Prostate gland (tissue), 2 donors: ENCODE measurements at regions not wholly inside any gene's neighbourhood (a gene's known extent, or its start where the extent isn't known, plus 50 kb on each side); places are given as distances from the start of the nearest gene placed in this dataset.

Source experiments
- DNase-seq: peaks from one replicate; pipeline ENCODE4 v3.0.0-alpha.2; 2019; ENCODE audit warnings: low spot score
- H3K27ac ChIP-seq, 2 donors: fragments of 200-600 bp; sonication (generic); 2 replicates each; pipeline ENCODE4 v1.5.1; 2017 to 2019
- H3K27me3 ChIP-seq: fragments of 200-600 bp; sonication (generic); replicated peaks from 2 replicates; pipeline ENCODE4 v1.5.1; 2019; ENCODE audit not compliant: insufficient read depth
- H3K36me3 ChIP-seq, 2 donors: fragments of 200-600 bp; sonication (generic); 1 replicate in 1 of 2; 2 replicates in 1 of 2; pipeline versions ENCODE4 v1.5.1 to v1.8.1; 2017 to 2019
- H3K4me1 ChIP-seq: fragments of 200-600 bp; sonication (generic); replicated peaks from 2 replicates; pipeline ENCODE4 v1.5.1; 2019
- H3K4me3 ChIP-seq, 2 donors: fragments of 200-600 bp; sonication (generic); 2 replicates each; pipeline ENCODE4 v1.5.1; 2017 to 2019
- H3K9me3 ChIP-seq: fragments of 200-600 bp; sonication (generic); 2 replicates; pipeline ENCODE4 v1.5.1; 2017
- POLR2A ChIP-seq: fragments of 450-650 bp; IDR thresholded peaks from one replicate; pipeline ENCODE4 v1.6.1; 2016; ENCODE audit warnings: antibody characterized with exemption, mild to moderate bottlenecking
- POLR2AphosphoS5 ChIP-seq: sonication (generic); formaldehyde crosslinking; IDR thresholded peaks from one replicate; pipeline ENCODE4 v1.6.1; 2017; ENCODE audit warnings: antibody characterized with exemption
- WGBS: methylation state at CpG from one replicate; pipeline ENCODE4 v1.1.5; 2018; 5-methylcytosine and 5-hydroxymethylcytosine counted together
- intact Hi-C: fragments of 100-400 bp; cut with DNase I; formaldehyde crosslinking; loops from one replicate; pipeline ENCODE4 v1.14.2; 2022
- TF ChIP-seq, protein P1 (sequence below), 4 experiments: fragments of 200-600 bp in 2 of 4; fragments of 450-650 bp in 2 of 4; sonication (generic) in 2 of 4; IDR thresholded peaks; 1 replicate in 3 of 4; 2 replicates in 1 of 4; pipeline ENCODE4 v1.5.1; 2016 to 2019; ENCODE audit warnings: antibody characterized with exemption in 4 of 4, mild to moderate bottlenecking in 2 of 4, moderate library complexity in 2 of 4

DNA sequence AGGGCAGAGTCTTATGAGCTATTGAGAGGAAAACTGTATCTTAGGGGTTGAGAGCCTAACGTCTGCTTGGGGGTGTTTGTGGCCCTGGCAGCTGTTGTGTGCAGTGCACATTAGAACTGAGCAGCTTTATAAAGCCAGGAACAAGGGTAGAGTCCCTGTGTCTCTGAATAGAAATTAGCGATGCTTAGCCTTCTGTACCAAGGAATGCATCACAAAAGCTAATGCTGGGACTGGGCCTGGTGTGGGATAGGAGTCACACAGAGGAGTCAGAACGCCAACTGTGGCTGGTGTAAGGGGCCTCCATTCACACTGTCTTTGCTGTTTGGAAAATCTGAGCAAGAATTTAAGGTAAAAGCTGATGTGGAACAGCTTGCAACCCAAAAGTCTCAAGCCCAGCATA lies 283.2 kb downstream of the SOX11 start:
- Histone ChIP-seq H3K36me3 (no peaks in the 10 kb centered on the region), H3K9me3 (no peaks in the 10 kb centered on the region), H3K4me1 (no peaks in the 10 kb centered on the region), H3K27ac (no peak overlapping the region), H3K4me3 (no peak overlapping the region), H3K27me3 (no peaks in the 10 kb centered on the region)
- no peak for DNase-seq
- WGBS, result 77% methylated on average over 3 of the region's 3 CpGs
- no peak for TF ChIP-seq POLR2A
- TF ChIP-seq, protein P1, sequence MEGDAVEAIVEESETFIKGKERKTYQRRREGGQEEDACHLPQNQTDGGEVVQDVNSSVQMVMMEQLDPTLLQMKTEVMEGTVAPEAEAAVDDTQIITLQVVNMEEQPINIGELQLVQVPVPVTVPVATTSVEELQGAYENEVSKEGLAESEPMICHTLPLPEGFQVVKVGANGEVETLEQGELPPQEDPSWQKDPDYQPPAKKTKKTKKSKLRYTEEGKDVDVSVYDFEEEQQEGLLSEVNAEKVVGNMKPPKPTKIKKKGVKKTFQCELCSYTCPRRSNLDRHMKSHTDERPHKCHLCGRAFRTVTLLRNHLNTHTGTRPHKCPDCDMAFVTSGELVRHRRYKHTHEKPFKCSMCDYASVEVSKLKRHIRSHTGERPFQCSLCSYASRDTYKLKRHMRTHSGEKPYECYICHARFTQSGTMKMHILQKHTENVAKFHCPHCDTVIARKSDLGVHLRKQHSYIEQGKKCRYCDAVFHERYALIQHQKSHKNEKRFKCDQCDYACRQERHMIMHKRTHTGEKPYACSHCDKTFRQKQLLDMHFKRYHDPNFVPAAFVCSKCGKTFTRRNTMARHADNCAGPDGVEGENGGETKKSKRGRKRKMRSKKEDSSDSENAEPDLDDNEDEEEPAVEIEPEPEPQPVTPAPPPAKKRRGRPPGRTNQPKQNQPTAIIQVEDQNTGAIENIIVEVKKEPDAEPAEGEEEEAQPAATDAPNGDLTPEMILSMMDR (IDR thresholded peaks at IDR 0.05), result no peak
- intact Hi-C loops, result no loop called here

GRCh38 chr2:5976531-5977065 lies 284.4 kb downstream of the SOX11 start:
- 72% methylated on average over 9 of the region's 9 CpGs for WGBS
- intact Hi-C loops, result no loop called here

GRCh38 chr2:5977477-5977876 lies 285.3 kb downstream of the SOX11 start:
- Histone ChIP-seq H3K27me3 (no peaks in the 10 kb centered on the region), H3K27ac (no peak overlapping the region), H3K9me3 (no peaks in the 10 kb centered on the region), H3K4me3 (no peak overlapping the region), H3K36me3 (no peaks in the 10 kb centered on the region), H3K4me1 (no peaks in the 10 kb centered on the region)
- DNase-seq, result no peak
- 81% methylated on average over 2 of the region's 2 CpGs for WGBS
- intact Hi-C loops, result no loop called here
- TF ChIP-seq POLR2A (no peak), POLR2AphosphoS5 (no peak)
- TF ChIP-seq, protein P1 (IDR thresholded peaks at IDR 0.05), result no peak

More at GRCh38 chr2:5976531-5977065, 284.4 kb downstream of the SOX11 start:
- H3K27me3 ChIP-seq, result no peaks in the 10 kb centered on the region
- H3K36me3 ChIP-seq, result no peaks in the 10 kb centered on the region
- no peaks in the 10 kb centered on the region for H3K4me1 ChIP-seq
- no peak for TF ChIP-seq POLR2A
- TF ChIP-seq POLR2AphosphoS5, result no peak
- TF ChIP-seq, protein P1 (IDR thresholded peaks at IDR 0.05), result no peak
- no peak for DNase-seq
- H3K27ac ChIP-seq, result no peak overlapping the region
- no peaks in the 10 kb centered on the region for H3K9me3 ChIP-seq
- H3K4me3 ChIP-seq, result no peak overlapping the region

- Histone ChIP-seq H3K4me1 (no peaks in the 10 kb centered on the region), H3K4me3 (no peak overlapping the region), H3K9me3 (no peaks in the 10 kb centered on the region), H3K27me3 (peaks cover 5% of the 10 kb centered on the region), H3K36me3 (no peaks in the 10 kb centered on the region), H3K27ac (no peak overlapping the region)
- 87% methylated on average over 4 of the region's 4 CpGs for WGBS
- intact Hi-C loops, result no loop called here
- TF ChIP-seq POLR2A, result no peak
- TF ChIP-seq POLR2AphosphoS5, result no peak
- TF ChIP-seq, protein P1 (IDR thresholded peaks at IDR 0.05), result no peak
- no peak for DNase-seq
Measured at GRCh38 chr2:5978131-5978751, 286.1 kb downstream of the SOX11 start.
